ENCODE measurements at regions not wholly inside any gene's neighbourhood (a gene's known extent, or its start where the extent isn't known, plus 50 kb on each side); places are given as distances from the start of the nearest gene placed in this dataset.

GRCh38 chr4:106522839-106523238, 154.3 kb upstream of the GIMD1 start:
- no peaks in the 10 kb centered on the region for H4K20me1 ChIP-seq (ENCODE audit: insufficient read depth, low read length)
- H3K9ac ChIP-seq (ENCODE audit: low read length), result no peak overlapping the region
- no peaks in the 10 kb centered on the region for H3K9me2 ChIP-seq (replicated peaks; ENCODE audit: insufficient read depth, low read length)
- H3K27me3 ChIP-seq (replicated peaks; ENCODE audit: insufficient read depth, low read length), result no peaks in the 10 kb centered on the region
- no peak overlapping the region for H3K4me3 ChIP-seq (ENCODE audit: low read length)
- no peaks in the 10 kb centered on the region for H3F3A ChIP-seq (ENCODE audit: insufficient read depth, low read length)
- no peaks in the 10 kb centered on the region for H3K4me1 ChIP-seq (ENCODE audit: low read length)
- no peaks in the 10 kb centered on the region for H3K9me3 ChIP-seq (replicated peaks; ENCODE audit: insufficient read depth, low read length)
- H3K36me3 ChIP-seq (replicated peaks; ENCODE audit: insufficient read depth, low read length), result no peaks in the 10 kb centered on the region
- no peaks in the 10 kb centered on the region for H3K79me2 ChIP-seq (ENCODE audit: low read length)
- no peak overlapping the region for H2AFZ ChIP-seq (ENCODE audit: low read length)
- TF ChIP-seq CTCF (IDR thresholded peaks at IDR 0.05; ENCODE audit: low read length), result no peak
- no peak for TF ChIP-seq EZH2 (optimal IDR thresholded peaks at IDR 0.05; ENCODE audit: low read depth, low read length)
- TF ChIP-seq EZH2phosphoT487 (IDR thresholded peaks at IDR 0.05; ENCODE audit: low read length), result no peak
- DNase-seq, result no peak
- no peak overlapping the region for H3K4me2 ChIP-seq (ENCODE audit: low read depth, low read length)
- H3K27ac ChIP-seq (ENCODE audit: low read length), result no peak overlapping the region

- Histone ChIP-seq H3K36me3 (replicated peaks; ENCODE audit: insufficient read depth, low read length) (no peaks in the 10 kb centered on the region), H3K79me2 (ENCODE audit: low read length) (no peaks in the 10 kb centered on the region), H3K4me1 (ENCODE audit: low read length) (no peaks in the 10 kb centered on the region), H4K20me1 (ENCODE audit: insufficient read depth, low read length) (no peaks in the 10 kb centered on the region), H3K27me3 (replicated peaks; ENCODE audit: insufficient read depth, low read length) (no peaks in the 10 kb centered on the region), H3F3A (ENCODE audit: insufficient read depth, low read length) (no peaks in the 10 kb centered on the region), H3K4me2 (ENCODE audit: low read depth, low read length) (no peak overlapping the region), H2AFZ (ENCODE audit: low read length) (no peak overlapping the region), H3K4me3 (ENCODE audit: low read length) (no peak overlapping the region), H3K9me3 (replicated peaks; ENCODE audit: insufficient read depth, low read length) (no peaks in the 10 kb centered on the region), H3K9me2 (replicated peaks; ENCODE audit: insufficient read depth, low read length) (no peaks in the 10 kb centered on the region), H3K27ac (ENCODE audit: low read length) (no peak overlapping the region), H3K9ac (ENCODE audit: low read length) (no peak overlapping the region)
- DNase-seq, result no peak
- no peak for TF ChIP-seq EZH2 (optimal IDR thresholded peaks at IDR 0.05; ENCODE audit: low read depth, low read length)
- no peak for TF ChIP-seq CTCF (IDR thresholded peaks at IDR 0.05; ENCODE audit: low read length)
- TF ChIP-seq EZH2phosphoT487 (IDR thresholded peaks at IDR 0.05; ENCODE audit: low read length), result no peak
Measured at GRCh38 chr4:106512706-106513105, 144.1 kb upstream of the GIMD1 start.

- Histone ChIP-seq H2AFZ (ENCODE audit: low read length) (no peak overlapping the region), H3K4me1 (ENCODE audit: low read length) (no peaks in the 10 kb centered on the region), H3K9ac (ENCODE audit: low read length) (no peak overlapping the region), H3F3A (ENCODE audit: insufficient read depth, low read length) (no peaks in the 10 kb centered on the region), H4K20me1 (ENCODE audit: insufficient read depth, low read length) (no peaks in the 10 kb centered on the region), H3K4me3 (ENCODE audit: low read length) (no peak overlapping the region), H3K4me2 (ENCODE audit: low read depth, low read length) (no peak overlapping the region), H3K9me3 (replicated peaks; ENCODE audit: insufficient read depth, low read length) (no peaks in the 10 kb centered on the region), H3K27me3 (replicated peaks; ENCODE audit: insufficient read depth, low read length) (no peaks in the 10 kb centered on the region), H3K27ac (ENCODE audit: low read length) (no peak overlapping the region), H3K9me2 (replicated peaks; ENCODE audit: insufficient read depth, low read length) (no peaks in the 10 kb centered on the region), H3K36me3 (replicated peaks; ENCODE audit: insufficient read depth, low read length) (no peaks in the 10 kb centered on the region), H3K79me2 (ENCODE audit: low read length) (no peaks in the 10 kb centered on the region)
- no peak for DNase-seq
- no peak for TF ChIP-seq EZH2phosphoT487 (IDR thresholded peaks at IDR 0.05; ENCODE audit: low read length)
Measured at GRCh38 chr4:106507440-106507839, 138.9 kb upstream of the GIMD1 start.

GRCh38 chr4:106503116-106504050, 134.8 kb upstream of the GIMD1 start:
- H3K4me2 ChIP-seq (ENCODE audit: low read depth, low read length), result no peak overlapping the region
- H4K20me1 ChIP-seq (ENCODE audit: insufficient read depth, low read length), result no peaks in the 10 kb centered on the region
- no peaks in the 10 kb centered on the region for H3K9me3 ChIP-seq (replicated peaks; ENCODE audit: insufficient read depth, low read length)
- no peak for DNase-seq
- no peaks in the 10 kb centered on the region for H3K79me2 ChIP-seq (ENCODE audit: low read length)
- H3K27ac ChIP-seq (ENCODE audit: low read length), result no peak overlapping the region
- H3K4me1 ChIP-seq (ENCODE audit: low read length), result no peaks in the 10 kb centered on the region
- H3K9me2 ChIP-seq (replicated peaks; ENCODE audit: insufficient read depth, low read length), result no peaks in the 10 kb centered on the region
- H3F3A ChIP-seq (ENCODE audit: insufficient read depth, low read length), result no peaks in the 10 kb centered on the region
- TF ChIP-seq EZH2 (optimal IDR thresholded peaks at IDR 0.05; ENCODE audit: low read depth, low read length) (no peak), EZH2phosphoT487 (IDR thresholded peaks at IDR 0.05; ENCODE audit: low read length) (no peak), CTCF (IDR thresholded peaks at IDR 0.05; ENCODE audit: low read length) (no peak)
- no peaks in the 10 kb centered on the region for H3K36me3 ChIP-seq (replicated peaks; ENCODE audit: insufficient read depth, low read length)
- no peaks in the 10 kb centered on the region for H3K27me3 ChIP-seq (replicated peaks; ENCODE audit: insufficient read depth, low read length)
- H2AFZ ChIP-seq (ENCODE audit: low read length), result no peak overlapping the region
- H3K4me3 ChIP-seq (ENCODE audit: low read length), result no peak overlapping the region
- H3K9ac ChIP-seq (ENCODE audit: low read length), result no peak overlapping the region

Measured in MM.1S (cell line).